ENCODE measurements at regions not wholly inside any gene's neighbourhood (a gene's known extent, or its start where the extent isn't known, plus 50 kb on each side); places are given as distances from the start of the nearest gene placed in this dataset.

- Histone ChIP-seq H3K79me2 (ENCODE audit: insufficient read depth, low read length) (no peaks in the 10 kb centered on the region), H4K20me1 (ENCODE audit: insufficient read depth, low read length) (no peaks in the 10 kb centered on the region), H3K27me3 (ENCODE audit: insufficient read depth, low read length, poor library complexity) (no peaks in the 10 kb centered on the region), H3K4me1 (ENCODE audit: insufficient read depth, low read length) (no peaks in the 10 kb centered on the region), H3K4me3 (ENCODE audit: low read depth in 1 of 2, low read length in 2 of 2) (no peak overlapping the region), H3K9me3 (ENCODE audit: insufficient read depth, low read length, severe bottlenecking) (no peaks in the 10 kb centered on the region), H3K4me2 (ENCODE audit: insufficient read depth, low read length) (no peak overlapping the region), H3K9ac (ENCODE audit: low read depth, low read length) (no peak overlapping the region), H2AFZ (ENCODE audit: low read depth, low read length) (no peak overlapping the region), H3K27ac (ENCODE audit: low read length) (no peak overlapping the region), H3K36me3 (ENCODE audit: insufficient read depth, low read length) (no peaks in the 10 kb centered on the region)
- DNase-seq, result no peak
- no peak for ATAC-seq (ENCODE audit: insufficient read depth, low read depth)
- TF ChIP-seq, protein P1, sequence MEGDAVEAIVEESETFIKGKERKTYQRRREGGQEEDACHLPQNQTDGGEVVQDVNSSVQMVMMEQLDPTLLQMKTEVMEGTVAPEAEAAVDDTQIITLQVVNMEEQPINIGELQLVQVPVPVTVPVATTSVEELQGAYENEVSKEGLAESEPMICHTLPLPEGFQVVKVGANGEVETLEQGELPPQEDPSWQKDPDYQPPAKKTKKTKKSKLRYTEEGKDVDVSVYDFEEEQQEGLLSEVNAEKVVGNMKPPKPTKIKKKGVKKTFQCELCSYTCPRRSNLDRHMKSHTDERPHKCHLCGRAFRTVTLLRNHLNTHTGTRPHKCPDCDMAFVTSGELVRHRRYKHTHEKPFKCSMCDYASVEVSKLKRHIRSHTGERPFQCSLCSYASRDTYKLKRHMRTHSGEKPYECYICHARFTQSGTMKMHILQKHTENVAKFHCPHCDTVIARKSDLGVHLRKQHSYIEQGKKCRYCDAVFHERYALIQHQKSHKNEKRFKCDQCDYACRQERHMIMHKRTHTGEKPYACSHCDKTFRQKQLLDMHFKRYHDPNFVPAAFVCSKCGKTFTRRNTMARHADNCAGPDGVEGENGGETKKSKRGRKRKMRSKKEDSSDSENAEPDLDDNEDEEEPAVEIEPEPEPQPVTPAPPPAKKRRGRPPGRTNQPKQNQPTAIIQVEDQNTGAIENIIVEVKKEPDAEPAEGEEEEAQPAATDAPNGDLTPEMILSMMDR (IDR thresholded peaks at IDR 0.05; ENCODE audit: borderline replicate concordance, extremely low read depth, low read length, poor library complexity, severe bottlenecking), result no peak
- no peak for TF ChIP-seq EZH2 (IDR thresholded peaks at IDR 0.05; ENCODE audit: borderline replicate concordance, low read depth, low read length, severe bottlenecking)
Measured at GRCh38 chr12:91252341-91252740, 69.7 kb upstream of the DCN start.

GRCh38 chr12:91250273-91250665 is 67.7 kb upstream of the DCN start:
- H2AFZ ChIP-seq (ENCODE audit: low read depth, low read length), result no peak overlapping the region
- H4K20me1 ChIP-seq (ENCODE audit: insufficient read depth, low read length), result no peaks in the 10 kb centered on the region
- H3K9ac ChIP-seq (ENCODE audit: low read depth, low read length), result no peak overlapping the region
- no peak overlapping the region for H3K4me3 ChIP-seq (ENCODE audit: low read depth in 1 of 2, low read length in 2 of 2)
- no peaks in the 10 kb centered on the region for H3K4me1 ChIP-seq (ENCODE audit: insufficient read depth, low read length)
- no peak overlapping the region for H3K4me2 ChIP-seq (ENCODE audit: insufficient read depth, low read length)
- H3K27ac ChIP-seq (ENCODE audit: low read length), result no peak overlapping the region
- H3K27me3 ChIP-seq (ENCODE audit: insufficient read depth, low read length, poor library complexity), result no peaks in the 10 kb centered on the region
- no peaks in the 10 kb centered on the region for H3K9me3 ChIP-seq (ENCODE audit: insufficient read depth, low read length, severe bottlenecking)
- DNase-seq (no peak), ATAC-seq (ENCODE audit: insufficient read depth, low read depth) (no peak)
- no peaks in the 10 kb centered on the region for H3K79me2 ChIP-seq (ENCODE audit: insufficient read depth, low read length)
- TF ChIP-seq EZH2 (IDR thresholded peaks at IDR 0.05; ENCODE audit: borderline replicate concordance, low read depth, low read length, severe bottlenecking), result no peak
- TF ChIP-seq, protein P1 (IDR thresholded peaks at IDR 0.05; ENCODE audit: borderline replicate concordance, extremely low read depth, low read length, poor library complexity, severe bottlenecking), result no peak
- H3K36me3 ChIP-seq (ENCODE audit: insufficient read depth, low read length), result no peaks in the 10 kb centered on the region

GRCh38 chr12:91249518-91250272 is 67.1 kb upstream of the DCN start:
- no peak for TF ChIP-seq EZH2 (IDR thresholded peaks at IDR 0.05; ENCODE audit: borderline replicate concordance, low read depth, low read length, severe bottlenecking)
- TF ChIP-seq, protein P1 (IDR thresholded peaks at IDR 0.05; ENCODE audit: borderline replicate concordance, extremely low read depth, low read length, poor library complexity, severe bottlenecking), result no peak
- Histone ChIP-seq H3K9me3 (ENCODE audit: insufficient read depth, low read length, severe bottlenecking) (no peaks in the 10 kb centered on the region), H3K79me2 (ENCODE audit: insufficient read depth, low read length) (no peaks in the 10 kb centered on the region), H4K20me1 (ENCODE audit: insufficient read depth, low read length) (no peaks in the 10 kb centered on the region), H3K9ac (ENCODE audit: low read depth, low read length) (no peak overlapping the region), H3K4me3 (ENCODE audit: low read depth in 1 of 2, low read length in 2 of 2) (no peak overlapping the region), H3K27me3 (ENCODE audit: insufficient read depth, low read length, poor library complexity) (no peaks in the 10 kb centered on the region), H3K27ac (ENCODE audit: low read length) (no peak overlapping the region), H3K4me1 (ENCODE audit: insufficient read depth, low read length) (no peaks in the 10 kb centered on the region), H3K4me2 (ENCODE audit: insufficient read depth, low read length) (no peak overlapping the region), H3K36me3 (ENCODE audit: insufficient read depth, low read length) (no peaks in the 10 kb centered on the region), H2AFZ (ENCODE audit: low read depth, low read length) (no peak overlapping the region)
- DNase-seq (no peak), ATAC-seq (ENCODE audit: insufficient read depth, low read depth) (no peak)
